GM21381 (cell line): ENCODE measurements at regions not wholly inside any gene's neighbourhood (a gene's known extent, or its start where the extent isn't known, plus 50 kb on each side); places are given as distances from the start of the nearest gene placed in this dataset.

Experiments
- ATAC-seq: cut with Tn5 transposase; IDR thresholded peaks from one replicate; pipeline ENCODE4 v1.9.1; 2021; ENCODE audit warnings: mild to moderate bottlenecking, moderate library complexity; ENCODE audit not compliant: unreplicated experiment

DNA sequence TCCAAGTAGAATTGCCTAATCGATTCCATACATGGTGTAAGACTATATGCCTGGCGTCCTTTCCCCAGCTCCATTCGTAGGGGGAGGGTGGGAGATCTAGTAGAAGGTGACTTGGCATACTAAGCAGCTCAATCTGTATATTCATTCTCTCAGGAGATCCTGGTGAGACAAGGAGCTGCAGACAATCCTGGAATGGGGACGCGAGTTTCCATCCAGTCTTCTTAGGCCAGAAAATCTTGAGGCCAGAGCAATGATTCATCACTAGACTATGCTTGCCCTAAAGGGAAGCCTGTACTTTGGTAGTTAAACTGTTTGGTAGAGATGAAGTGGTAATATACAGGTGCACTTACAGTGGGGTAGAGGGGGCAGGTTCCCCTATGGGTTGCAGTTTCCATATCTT lies 468.7 kb downstream of the ADGRL2 start:
- ATAC-seq = no peak

DNA sequence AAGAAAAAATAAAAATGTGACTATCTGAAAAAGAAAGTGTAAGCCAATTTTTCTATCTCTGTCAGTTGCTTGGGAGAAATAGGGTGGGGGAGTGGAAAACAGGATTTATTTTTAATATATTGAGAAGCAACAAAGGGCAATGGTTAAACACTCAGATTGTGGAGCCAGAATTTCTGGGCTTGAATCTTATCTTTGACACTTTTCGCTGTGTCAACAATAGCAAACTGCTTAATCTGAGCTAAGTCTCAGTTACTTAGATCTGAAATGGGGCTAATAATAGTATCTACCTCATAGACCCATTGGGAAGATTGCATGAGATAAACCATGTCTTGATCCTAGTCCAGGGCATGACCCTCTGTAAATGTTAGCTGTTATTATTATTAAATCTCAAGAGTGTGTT lies 468.1 kb downstream of the ADGRL2 start:
- no peak for ATAC-seq

GRCh38 chr1:82266351-82266750 lies 465.6 kb downstream of the ADGRL2 start:
- ATAC-seq = no peak

DNA sequence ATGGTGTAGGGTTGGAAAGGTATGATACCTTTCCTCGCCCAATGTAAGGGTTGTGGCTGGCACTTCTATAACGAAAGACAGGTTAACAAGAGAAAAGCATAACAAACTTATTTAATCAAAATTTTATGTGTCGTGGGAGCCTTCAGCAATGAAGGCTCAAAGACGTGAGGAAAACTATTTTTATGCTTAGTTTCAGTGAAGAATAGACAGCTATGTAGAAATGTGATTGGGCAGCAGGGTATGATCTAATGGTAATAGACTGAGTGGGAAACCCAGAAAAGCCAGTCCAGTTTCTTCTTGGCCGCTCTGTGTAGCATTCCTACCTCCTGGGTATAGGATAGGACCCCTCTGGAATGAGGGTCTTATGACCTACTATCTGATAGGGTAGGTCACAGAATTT lies 464.7 kb downstream of the ADGRL2 start:
- ATAC-seq = no peak

DNA sequence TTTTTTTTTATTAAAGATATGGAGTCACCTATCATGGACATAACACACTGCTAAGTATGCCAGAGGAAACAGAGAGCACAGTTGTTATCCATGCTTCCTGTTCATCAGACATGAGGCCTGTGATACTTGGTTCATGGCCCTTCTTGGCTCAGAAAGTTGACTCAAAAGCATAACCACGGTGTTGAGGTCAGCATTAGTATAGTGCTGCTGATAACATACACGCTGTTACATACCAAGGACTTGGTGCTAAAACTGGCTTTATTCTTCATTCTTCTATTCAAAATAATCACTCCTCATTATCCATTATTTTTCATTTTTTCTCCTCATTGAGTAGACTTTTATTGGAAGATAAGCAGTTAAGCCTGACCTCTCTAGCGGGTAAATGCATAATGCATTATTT lies 464.1 kb downstream of the ADGRL2 start:
- ATAC-seq = no peak

DNA sequence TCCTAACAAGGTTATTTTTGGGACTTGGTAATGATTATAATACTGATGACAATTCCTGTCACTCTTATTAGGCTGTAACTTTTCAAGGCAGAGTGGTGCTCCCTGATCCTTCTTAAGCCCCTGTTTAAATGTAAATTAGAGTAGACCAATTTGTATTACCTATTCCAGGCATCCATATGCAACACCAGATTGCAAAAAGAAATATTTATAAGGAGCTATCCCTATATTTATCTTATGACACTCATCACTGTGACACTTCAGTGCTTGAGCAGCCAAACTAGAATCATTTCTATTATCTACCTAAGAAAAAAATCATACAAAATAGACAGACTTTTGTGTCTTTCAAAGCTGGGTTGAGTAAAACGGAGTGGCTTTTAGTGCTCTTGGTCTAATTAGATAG lies 462.7 kb downstream of the ADGRL2 start:
- ATAC-seq = no peak

DNA sequence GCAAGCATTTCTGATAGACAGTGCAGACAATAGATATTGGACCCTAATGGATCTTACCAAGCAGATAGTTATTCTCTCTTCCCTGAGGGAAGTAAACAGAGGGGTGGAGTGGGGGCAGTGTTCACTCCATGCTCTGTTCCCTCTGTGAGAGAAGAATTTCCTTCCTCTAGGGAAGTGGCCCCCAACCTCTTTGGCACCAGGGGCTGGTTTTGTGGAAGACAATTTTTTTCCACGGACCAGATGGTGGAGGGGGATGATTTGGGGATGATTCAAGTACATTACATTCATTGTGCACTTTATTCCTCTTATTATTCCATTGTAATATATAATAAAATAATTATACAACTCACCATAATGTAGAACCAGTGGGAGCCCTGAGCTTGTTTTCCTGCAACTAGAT lies 459.9 kb downstream of the ADGRL2 start:
- ATAC-seq = no peak

DNA sequence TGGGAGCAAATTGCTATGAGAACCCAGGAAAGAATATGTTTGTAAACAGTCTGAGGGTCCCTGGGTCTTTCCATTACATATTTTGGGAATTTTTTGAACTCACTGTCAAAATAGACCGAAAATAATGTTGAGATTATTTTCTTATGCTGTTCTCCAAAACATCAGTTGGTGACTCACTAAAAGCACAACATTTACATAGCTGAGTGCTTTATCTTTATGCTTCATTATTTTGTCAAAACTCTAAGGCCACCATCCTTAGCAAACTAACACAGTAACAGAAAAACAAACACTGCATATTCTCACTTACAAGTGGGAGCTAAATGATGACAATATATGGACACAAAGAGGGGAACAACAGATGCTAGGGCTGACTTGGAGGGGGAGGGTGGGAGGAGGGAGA lies 459.3 kb downstream of the ADGRL2 start:
- no peak for ATAC-seq

DNA sequence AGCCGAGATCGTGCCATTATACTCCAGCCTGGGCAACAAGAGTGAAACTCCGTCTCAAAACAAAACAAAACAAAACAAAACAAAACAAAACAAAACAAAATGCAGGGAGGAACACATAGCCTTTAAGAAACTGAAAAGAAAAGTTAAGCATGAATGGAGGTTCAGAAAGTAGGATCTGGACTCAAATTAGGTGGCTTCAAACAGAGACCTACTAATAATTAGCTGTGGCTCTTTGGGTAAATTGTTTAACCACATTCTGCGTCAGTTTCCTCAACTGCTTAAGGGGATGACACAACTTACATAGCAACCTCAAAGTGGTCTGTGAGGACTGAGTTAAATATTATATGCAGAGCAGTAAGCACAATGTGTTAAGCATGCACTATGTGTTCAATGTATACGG lies 458.2 kb downstream of the ADGRL2 start:
- no peak for ATAC-seq

- no peak for ATAC-seq
These were observed 445.3 kb downstream of the ADGRL2 start for GRCh38 chr1:82246050-82246449.

- no peak for ATAC-seq
These were observed 444.7 kb downstream of the ADGRL2 start for GRCh38 chr1:82245345-82246014.

- ATAC-seq = no peak
These were observed 439.8 kb downstream of the ADGRL2 start for GRCh38 chr1:82240571-82240970.

- no peak for ATAC-seq
These were observed 429.9 kb downstream of the ADGRL2 start for GRCh38 chr1:82230667-82231066.

DNA sequence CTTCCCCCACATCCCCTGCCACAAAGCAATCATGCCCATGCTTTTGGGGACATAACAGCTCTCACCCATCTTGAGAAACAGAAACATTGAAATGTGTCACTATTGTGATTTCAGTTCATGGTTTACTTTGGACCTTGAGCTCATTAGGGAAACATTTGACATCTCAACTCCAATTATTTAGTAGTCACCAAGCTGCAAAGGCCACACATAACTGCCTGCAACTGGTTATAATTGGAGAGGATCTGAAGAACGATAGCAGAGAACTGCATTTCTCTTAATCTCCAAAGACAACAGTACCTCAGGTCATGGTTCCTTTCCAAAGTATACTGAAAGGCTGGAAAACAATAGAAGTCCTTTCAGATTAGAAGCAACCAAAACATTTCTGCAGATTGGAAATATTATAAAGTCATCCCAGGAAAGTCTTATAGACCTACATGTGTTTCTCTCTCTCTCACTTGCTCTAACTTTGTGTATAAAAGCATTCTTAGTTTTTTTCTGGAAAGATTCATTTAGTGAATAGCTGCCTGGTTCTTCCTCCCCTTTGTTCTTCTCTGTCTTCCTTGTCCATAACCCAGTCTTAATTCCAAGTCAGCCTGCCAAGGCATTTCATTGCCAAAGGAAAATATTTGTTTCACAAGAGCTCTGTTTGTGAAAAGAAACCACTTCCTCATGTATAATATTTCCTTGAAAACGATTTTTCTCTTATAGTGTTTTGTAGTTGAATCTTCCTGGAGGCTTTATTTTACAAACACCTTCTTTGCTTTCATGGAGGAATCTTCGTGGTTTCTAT lies 426.8 kb downstream of the ADGRL2 start:
- ATAC-seq = no peak

DNA sequence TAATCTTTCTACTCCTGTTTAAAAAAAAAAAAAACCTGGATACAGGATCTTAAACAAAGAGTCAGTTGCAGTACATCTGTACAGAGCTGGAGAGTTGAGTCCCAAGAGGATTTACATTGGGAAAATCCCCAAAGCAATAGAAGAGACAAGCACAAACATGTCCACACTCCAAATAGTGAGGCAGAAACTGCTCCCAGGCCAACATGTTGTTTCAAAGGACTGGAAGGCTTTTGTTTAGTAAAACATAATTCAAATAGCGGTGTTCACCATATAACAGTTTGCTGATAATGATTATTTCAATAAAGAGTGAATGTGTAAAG lies 425.4 kb downstream of the ADGRL2 start:
- ATAC-seq = no peak

DNA sequence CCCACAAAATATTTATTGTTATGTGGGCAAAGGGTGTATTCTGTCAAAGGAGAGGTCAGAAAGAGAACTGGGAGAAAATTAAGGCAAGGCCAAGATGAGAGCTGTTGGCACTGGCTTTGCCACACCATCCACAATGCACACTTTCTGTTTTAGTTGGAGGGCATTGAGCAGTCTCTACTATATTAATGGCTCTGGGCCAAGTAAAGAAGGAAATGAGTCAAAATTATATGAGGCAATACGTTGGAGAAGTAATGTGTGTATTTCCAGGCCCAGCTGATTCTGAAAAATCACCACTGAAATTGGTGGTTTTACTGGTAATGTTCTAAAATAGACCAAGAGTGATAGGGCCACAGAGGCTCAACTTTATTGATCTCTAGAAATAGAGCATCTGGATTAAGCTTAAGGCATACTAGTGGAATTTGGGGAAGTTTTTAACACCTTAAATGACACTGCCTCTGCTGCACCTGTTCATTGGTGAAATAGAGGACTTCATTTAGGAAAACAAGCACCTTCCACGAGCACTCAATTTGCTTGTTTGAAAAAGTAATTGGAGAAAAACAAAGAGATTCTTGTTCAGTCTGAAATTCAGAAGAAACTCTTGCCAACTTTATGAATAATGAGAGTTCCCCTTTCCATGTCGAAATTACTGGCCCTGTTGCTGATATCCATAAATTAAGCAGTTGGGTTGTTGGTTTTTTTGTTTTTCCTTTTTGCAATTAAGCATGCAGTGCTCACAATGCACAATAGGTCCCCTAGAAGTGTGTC lies 424.9 kb downstream of the ADGRL2 start:
- ATAC-seq = no peak

GRCh38 chr1:82223091-82223490 lies 422.4 kb downstream of the ADGRL2 start:
- ATAC-seq = no peak

GRCh38 chr1:82221721-82222120 lies 421.0 kb downstream of the ADGRL2 start:
- ATAC-seq = no peak

DNA sequence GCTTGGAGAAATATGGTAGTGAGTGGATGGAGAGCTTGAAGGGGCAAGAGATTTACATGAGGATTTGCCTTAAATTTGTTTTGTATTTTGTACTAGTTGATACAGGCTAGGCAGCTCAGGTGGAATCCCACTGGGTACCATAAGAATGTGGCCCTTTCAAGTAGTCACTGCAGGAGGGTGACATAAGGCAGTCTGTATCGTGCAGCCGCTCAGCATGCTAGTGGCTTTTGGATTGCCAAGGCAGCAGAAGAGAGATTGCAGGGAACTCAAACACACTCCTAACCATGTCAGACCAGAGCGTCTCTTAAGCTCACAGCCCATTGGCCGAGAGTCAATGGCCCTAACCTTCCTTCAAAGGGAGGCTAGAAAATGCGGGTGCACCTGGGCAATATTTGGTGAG lies 420.0 kb downstream of the ADGRL2 start:
- ATAC-seq = no peak

GRCh38 chr1:82219841-82220240 lies 419.1 kb downstream of the ADGRL2 start:
- ATAC-seq = no peak

DNA sequence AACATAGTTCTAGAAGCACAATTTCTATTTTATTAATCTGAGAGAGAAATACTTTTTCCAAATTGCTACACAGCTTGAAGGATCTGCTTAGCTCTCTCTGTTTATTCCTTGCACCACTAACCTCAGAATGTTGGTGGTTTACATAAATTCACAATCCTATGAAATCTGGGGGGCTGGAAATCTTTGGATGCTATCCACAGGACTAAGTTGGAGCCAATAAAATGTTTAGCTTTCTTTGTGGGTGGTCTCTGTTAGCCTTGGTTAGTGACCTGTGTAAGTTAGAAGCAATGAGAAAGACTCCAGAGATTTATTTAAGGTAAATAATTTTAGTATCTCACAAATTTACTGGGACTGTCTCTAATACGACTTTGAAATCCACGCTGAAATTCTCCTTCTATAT lies 418.1 kb downstream of the ADGRL2 start:
- no peak for ATAC-seq

DNA sequence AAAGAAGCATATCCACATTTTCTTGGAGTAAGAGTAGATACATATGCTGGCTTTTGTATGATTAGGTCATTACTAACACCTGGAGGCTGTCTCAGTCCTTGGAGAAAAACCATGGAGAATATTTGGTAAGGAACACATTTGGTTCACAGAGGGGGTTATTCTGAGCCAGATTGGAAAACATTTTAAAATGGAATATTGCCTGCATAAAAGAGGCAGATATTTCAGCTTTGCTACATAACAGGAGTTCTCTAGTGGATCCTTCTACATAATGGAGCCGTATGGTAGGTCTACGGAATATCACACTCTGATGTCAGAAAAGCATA lies 415.1 kb downstream of the ADGRL2 start:
- ATAC-seq = no peak
